ENCODE measurements at regions not wholly inside any gene's neighbourhood (a gene's known extent, or its start where the extent isn't known, plus 50 kb on each side); places are given as distances from the start of the nearest gene placed in this dataset.
"Not testable (repeated sequence)": the region's sequence is repeated elsewhere in the genome, so short reads cannot be mapped to it uniquely, and the experiment has no call there.

GRCh38 chr2:89985650-89986049, 1294.2 kb downstream of the RPIA start:
- intact Hi-C loops (cut with micrococcal nuclease); DNase-seq; H3K36me3 Mint-ChIP-seq; H3K79me2 ChIP-seq (ENCODE audit: insufficient read depth, low read length); H3K4me1 ChIP-seq (ENCODE audit: control insufficient read depth in 1 of 2, insufficient read depth in 2 of 2, low read length in 2 of 2); H3K27me3 Mint-ChIP-seq (ENCODE audit: low read depth in 3 of 3); H3K4me1 Mint-ChIP-seq; H3K4me3 Mint-ChIP-seq; H2AFZ ChIP-seq (ENCODE audit: insufficient read depth, low read depth, low read length, poor library complexity, severe bottlenecking); H3K27me3 ChIP-seq (ENCODE audit: control insufficient read depth in 2 of 2, insufficient read depth in 2 of 2, low read length in 2 of 2); H3K27ac Mint-ChIP-seq; H3K36me3 ChIP-seq (replicated peaks in 1 of 2; ENCODE audit: control insufficient read depth in 1 of 2, insufficient read depth in 2 of 2, low read length in 2 of 2); H3K4me3 ChIP-seq (replicated peaks in 1 of 3; ENCODE audit: low read depth in 2 of 3, low read length in 3 of 3); H3K27ac ChIP-seq (ENCODE audit: low read depth in 1 of 2, low read length in 2 of 2); H3K9ac ChIP-seq (ENCODE audit: insufficient read depth, low read length, poor library complexity, severe bottlenecking); H3K9me3 ChIP-seq (replicated peaks in 1 of 2; ENCODE audit: control insufficient read depth in 1 of 2, insufficient read depth in 1 of 2, low read length in 2 of 2); H3K4me2 ChIP-seq (replicated peaks; ENCODE audit: extremely low read depth, low read length, poor library complexity, severe bottlenecking); H4K20me1 ChIP-seq (ENCODE audit: insufficient read depth, low read length): not testable (repeated sequence)
- peaks cover 2 to 12% (median 6%) of the 10 kb centered on the region in 7 donors for H3K9me3 Mint-ChIP-seq
- WGBS (ENCODE audit: insufficient coverage), result no CpG with 5 or more reads among the region's 3 CpGs

GRCh38 chr2:89986532-89986931, 1295.1 kb downstream of the RPIA start:
- intact Hi-C loops (cut with micrococcal nuclease); H3K27ac ChIP-seq (ENCODE audit: low read depth in 1 of 2, low read length in 2 of 2); H3K4me3 Mint-ChIP-seq; H3K79me2 ChIP-seq (ENCODE audit: insufficient read depth, low read length); H3K4me2 ChIP-seq (replicated peaks; ENCODE audit: extremely low read depth, low read length, poor library complexity, severe bottlenecking); DNase-seq; H3K4me1 Mint-ChIP-seq; H3K27ac Mint-ChIP-seq; H3K36me3 ChIP-seq (replicated peaks in 1 of 2; ENCODE audit: control insufficient read depth in 1 of 2, insufficient read depth in 2 of 2, low read length in 2 of 2); H3K27me3 Mint-ChIP-seq (ENCODE audit: low read depth in 3 of 3); H3K9me3 ChIP-seq (replicated peaks in 1 of 2; ENCODE audit: control insufficient read depth in 1 of 2, insufficient read depth in 1 of 2, low read length in 2 of 2); H3K36me3 Mint-ChIP-seq; H3K27me3 ChIP-seq (ENCODE audit: control insufficient read depth in 2 of 2, insufficient read depth in 2 of 2, low read length in 2 of 2); H2AFZ ChIP-seq (ENCODE audit: insufficient read depth, low read depth, low read length, poor library complexity, severe bottlenecking); H3K9ac ChIP-seq (ENCODE audit: insufficient read depth, low read length, poor library complexity, severe bottlenecking); H4K20me1 ChIP-seq (ENCODE audit: insufficient read depth, low read length); H3K4me1 ChIP-seq (ENCODE audit: control insufficient read depth in 1 of 2, insufficient read depth in 2 of 2, low read length in 2 of 2); H3K4me3 ChIP-seq (replicated peaks in 1 of 3; ENCODE audit: low read depth in 2 of 3, low read length in 3 of 3): not testable (repeated sequence)
- WGBS (ENCODE audit: insufficient coverage), result 100% methylated on average over 3 of the region's 4 CpGs
- H3K9me3 Mint-ChIP-seq, result peaks cover 2 to 12% (median 6%) of the 10 kb centered on the region in 7 donors

- H3K79me2 ChIP-seq (ENCODE audit: insufficient read depth, low read length); H3K4me1 ChIP-seq (ENCODE audit: control insufficient read depth in 1 of 2, insufficient read depth in 2 of 2, low read length in 2 of 2); H3K36me3 Mint-ChIP-seq; H3K9me3 Mint-ChIP-seq; H3K9me3 ChIP-seq (replicated peaks in 1 of 2; ENCODE audit: control insufficient read depth in 1 of 2, insufficient read depth in 1 of 2, low read length in 2 of 2); H3K36me3 ChIP-seq (replicated peaks in 1 of 2; ENCODE audit: control insufficient read depth in 1 of 2, insufficient read depth in 2 of 2, low read length in 2 of 2); intact Hi-C loops (cut with micrococcal nuclease); H3K4me3 Mint-ChIP-seq; H3K27me3 ChIP-seq (ENCODE audit: control insufficient read depth in 2 of 2, insufficient read depth in 2 of 2, low read length in 2 of 2); H2AFZ ChIP-seq (ENCODE audit: insufficient read depth, low read depth, low read length, poor library complexity, severe bottlenecking); H3K27ac ChIP-seq (ENCODE audit: low read depth in 1 of 2, low read length in 2 of 2); H4K20me1 ChIP-seq (ENCODE audit: insufficient read depth, low read length); H3K27me3 Mint-ChIP-seq (ENCODE audit: low read depth in 3 of 3); H3K4me3 ChIP-seq (replicated peaks in 1 of 3; ENCODE audit: low read depth in 2 of 3, low read length in 3 of 3); H3K27ac Mint-ChIP-seq; H3K9ac ChIP-seq (ENCODE audit: insufficient read depth, low read length, poor library complexity, severe bottlenecking); DNase-seq; H3K4me2 ChIP-seq (replicated peaks; ENCODE audit: extremely low read depth, low read length, poor library complexity, severe bottlenecking): not testable (repeated sequence)
- H3K4me1 Mint-ChIP-seq, result peaks cover 31% of the 10 kb centered on the region
Measured at GRCh38 chr2:89996779-89997178, 1305.3 kb downstream of the RPIA start.

- intact Hi-C loops (cut with micrococcal nuclease); H3K9me3 Mint-ChIP-seq; H3K27ac Mint-ChIP-seq; H2AFZ ChIP-seq (ENCODE audit: insufficient read depth, low read depth, low read length, poor library complexity, severe bottlenecking); H4K20me1 ChIP-seq (ENCODE audit: insufficient read depth, low read length); H3K4me3 Mint-ChIP-seq; H3K79me2 ChIP-seq (ENCODE audit: insufficient read depth, low read length); H3K4me3 ChIP-seq (replicated peaks in 1 of 3; ENCODE audit: low read depth in 2 of 3, low read length in 3 of 3); H3K36me3 Mint-ChIP-seq; H3K9me3 ChIP-seq (replicated peaks in 1 of 2; ENCODE audit: control insufficient read depth in 1 of 2, insufficient read depth in 1 of 2, low read length in 2 of 2); H3K36me3 ChIP-seq (replicated peaks in 1 of 2; ENCODE audit: control insufficient read depth in 1 of 2, insufficient read depth in 2 of 2, low read length in 2 of 2); H3K9ac ChIP-seq (ENCODE audit: insufficient read depth, low read length, poor library complexity, severe bottlenecking); H3K27ac ChIP-seq (ENCODE audit: low read depth in 1 of 2, low read length in 2 of 2); DNase-seq; H3K4me2 ChIP-seq (replicated peaks; ENCODE audit: extremely low read depth, low read length, poor library complexity, severe bottlenecking); H3K27me3 ChIP-seq (ENCODE audit: control insufficient read depth in 2 of 2, insufficient read depth in 2 of 2, low read length in 2 of 2); H3K27me3 Mint-ChIP-seq (ENCODE audit: low read depth in 3 of 3): not testable (repeated sequence)
- peaks cover 14 to 19% of the 10 kb centered on the region in 2 donors for H3K4me1 ChIP-seq (ENCODE audit: control insufficient read depth in 1 of 2, insufficient read depth in 2 of 2, low read length in 2 of 2)
- H3K4me1 Mint-ChIP-seq, result peaks cover 25% of the 10 kb centered on the region
Measured at GRCh38 chr2:90004553-90004952, 1313.1 kb downstream of the RPIA start.

Data from CD14-positive monocyte (primary cell).